ENCODE measurements at regions not wholly inside any gene's neighbourhood (a gene's known extent, or its start where the extent isn't known, plus 50 kb on each side); places are given as distances from the start of the nearest gene placed in this dataset.

DNA sequence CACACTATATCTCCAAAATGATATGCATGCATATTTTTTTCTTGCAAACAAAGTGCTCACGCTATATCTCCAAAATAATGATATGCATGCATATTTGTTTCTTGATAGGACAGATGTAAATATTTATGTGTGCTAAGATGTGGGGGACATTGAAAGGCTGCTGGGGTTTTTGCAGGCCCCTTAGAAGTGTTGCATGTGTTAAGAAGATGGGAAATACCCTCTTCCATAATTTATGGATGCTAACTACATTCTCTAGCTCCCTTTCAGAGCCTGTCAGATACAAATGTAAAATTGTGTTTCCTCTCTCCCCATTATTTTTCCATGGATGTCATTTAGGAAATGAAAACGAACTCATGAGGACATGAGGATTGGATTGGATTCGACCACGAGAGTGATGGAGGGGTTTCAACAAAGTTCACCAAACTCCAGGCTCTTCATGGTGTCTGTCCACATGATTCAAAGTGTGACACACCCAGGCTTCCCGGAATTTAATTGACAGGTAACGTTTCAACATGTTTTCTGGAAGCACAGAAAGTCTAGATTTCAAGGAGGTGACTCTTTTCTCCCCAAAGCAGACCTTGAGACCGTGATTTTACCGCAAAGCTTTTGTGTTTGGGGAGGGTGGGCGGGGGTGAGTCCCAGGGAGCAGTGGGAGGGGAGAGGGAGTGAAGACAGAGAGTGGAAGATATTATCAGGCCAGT is 94.4 kb upstream of the CD99 start:
- H3K9me2 ChIP-seq (replicated peaks; ENCODE audit: control insufficient read depth, low read length) = no peaks in the 10 kb centered on the region
- no peaks in the 10 kb centered on the region for H4K20me1 ChIP-seq (ENCODE audit: control insufficient read depth, insufficient read depth, low read depth, low read length)
- no peaks in the 10 kb centered on the region; the same call in 1 of the 2 replicates for H3K79me2 ChIP-seq (ENCODE audit: control insufficient read depth, low read length)
- TF ChIP-seq, protein P1, sequence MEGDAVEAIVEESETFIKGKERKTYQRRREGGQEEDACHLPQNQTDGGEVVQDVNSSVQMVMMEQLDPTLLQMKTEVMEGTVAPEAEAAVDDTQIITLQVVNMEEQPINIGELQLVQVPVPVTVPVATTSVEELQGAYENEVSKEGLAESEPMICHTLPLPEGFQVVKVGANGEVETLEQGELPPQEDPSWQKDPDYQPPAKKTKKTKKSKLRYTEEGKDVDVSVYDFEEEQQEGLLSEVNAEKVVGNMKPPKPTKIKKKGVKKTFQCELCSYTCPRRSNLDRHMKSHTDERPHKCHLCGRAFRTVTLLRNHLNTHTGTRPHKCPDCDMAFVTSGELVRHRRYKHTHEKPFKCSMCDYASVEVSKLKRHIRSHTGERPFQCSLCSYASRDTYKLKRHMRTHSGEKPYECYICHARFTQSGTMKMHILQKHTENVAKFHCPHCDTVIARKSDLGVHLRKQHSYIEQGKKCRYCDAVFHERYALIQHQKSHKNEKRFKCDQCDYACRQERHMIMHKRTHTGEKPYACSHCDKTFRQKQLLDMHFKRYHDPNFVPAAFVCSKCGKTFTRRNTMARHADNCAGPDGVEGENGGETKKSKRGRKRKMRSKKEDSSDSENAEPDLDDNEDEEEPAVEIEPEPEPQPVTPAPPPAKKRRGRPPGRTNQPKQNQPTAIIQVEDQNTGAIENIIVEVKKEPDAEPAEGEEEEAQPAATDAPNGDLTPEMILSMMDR (IDR thresholded peaks at IDR 0.05; ENCODE audit: low read depth, low read length, poor library complexity, severe bottlenecking) = no peak
- TF ChIP-seq EZH2phosphoT487 (IDR thresholded peaks at IDR 0.05; ENCODE audit: borderline replicate concordance, low read length) = no peak
- H3K36me3 ChIP-seq (ENCODE audit: control insufficient read depth, low read length) = no peaks in the 10 kb centered on the region
- H3K27me3 ChIP-seq (ENCODE audit: control insufficient read depth, low read length) = no peaks in the 10 kb centered on the region
- H3K4me1 ChIP-seq (ENCODE audit: control insufficient read depth, low read length) = peaks cover 4% of the 10 kb centered on the region; the same call in 1 of the 2 replicates
- no peak overlapping the region for H3K27ac ChIP-seq (ENCODE audit: low read depth, low read length)
- no peaks in the 10 kb centered on the region for H3F3A ChIP-seq (ENCODE audit: control insufficient read depth, insufficient read depth)
- no peaks in the 10 kb centered on the region for H3K9me3 ChIP-seq (ENCODE audit: control insufficient read depth, insufficient read depth, low read length)
- H3K4me2 ChIP-seq (ENCODE audit: low read length) = no peak overlapping the region
- no peak overlapping the region for H3K4me3 ChIP-seq (ENCODE audit: low read length)

DNA sequence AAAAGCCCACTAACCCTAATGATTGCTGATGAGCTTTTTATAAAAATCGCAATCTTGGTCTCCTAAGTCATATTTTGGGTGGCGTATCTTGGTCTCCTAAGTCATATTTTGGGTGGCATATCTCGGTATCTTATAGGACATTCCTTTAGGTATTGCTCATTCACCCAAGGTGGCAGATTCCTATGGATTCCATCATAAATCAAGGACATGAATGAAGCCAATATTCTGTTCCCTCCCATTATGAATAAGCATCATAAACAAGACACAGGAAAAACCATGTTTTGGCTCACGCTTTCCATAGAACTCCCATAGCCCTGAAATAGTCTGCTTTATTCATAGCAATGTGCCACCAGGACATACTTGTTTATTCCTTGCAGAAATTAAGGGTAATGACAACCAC is 95.0 kb upstream of the CD99 start:
- Histone ChIP-seq H3K9me3 (ENCODE audit: control insufficient read depth, insufficient read depth, low read length) (no peaks in the 10 kb centered on the region), H3F3A (ENCODE audit: control insufficient read depth, insufficient read depth) (no peaks in the 10 kb centered on the region), H3K4me3 (ENCODE audit: low read length) (no peak overlapping the region), H3K4me1 (ENCODE audit: control insufficient read depth, low read length) (peaks cover 6% of the 10 kb centered on the region; the same call in 1 of the 2 replicates), H3K4me2 (ENCODE audit: low read length) (no peak overlapping the region), H3K27me3 (ENCODE audit: control insufficient read depth, low read length) (no peaks in the 10 kb centered on the region), H3K79me2 (ENCODE audit: control insufficient read depth, low read length) (no peaks in the 10 kb centered on the region; the same call in 1 of the 2 replicates), H3K9me2 (replicated peaks; ENCODE audit: control insufficient read depth, low read length) (no peaks in the 10 kb centered on the region), H3K36me3 (ENCODE audit: control insufficient read depth, low read length) (no peaks in the 10 kb centered on the region), H4K20me1 (ENCODE audit: control insufficient read depth, insufficient read depth, low read depth, low read length) (no peaks in the 10 kb centered on the region), H3K27ac (ENCODE audit: low read depth, low read length) (no peak overlapping the region)
- no peak for TF ChIP-seq EZH2phosphoT487 (IDR thresholded peaks at IDR 0.05; ENCODE audit: borderline replicate concordance, low read length)
- TF ChIP-seq, protein P1 (IDR thresholded peaks at IDR 0.05; ENCODE audit: low read depth, low read length, poor library complexity, severe bottlenecking) = no peak

DNA sequence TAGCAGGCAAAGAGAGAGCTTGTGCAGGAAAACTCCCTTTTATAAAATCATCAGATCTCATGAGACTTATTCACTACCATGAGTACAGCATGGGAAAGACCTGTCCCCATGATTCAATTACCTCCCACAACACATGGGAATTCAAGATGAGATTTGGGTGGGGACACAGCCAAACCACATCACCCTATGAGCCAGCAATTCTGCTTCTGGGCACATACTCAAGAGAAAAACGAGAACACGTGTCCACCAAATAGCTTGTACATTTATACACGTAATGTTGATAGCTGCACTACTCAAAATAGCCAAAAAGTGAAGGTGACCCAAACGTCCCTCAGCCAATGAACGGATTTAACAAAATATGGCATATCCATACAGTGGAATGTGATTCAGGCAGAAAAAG is 94.5 kb upstream of the DHRSX start:
- no peaks in the 10 kb centered on the region for H3F3A ChIP-seq (ENCODE audit: control insufficient read depth, insufficient read depth)
- no peaks in the 10 kb centered on the region for H3K36me3 ChIP-seq (ENCODE audit: control insufficient read depth, low read length)
- peaks cover 6% of the 10 kb centered on the region; the same call in 1 of the 2 replicates for H3K4me1 ChIP-seq (ENCODE audit: control insufficient read depth, low read length)
- H3K27ac ChIP-seq (ENCODE audit: low read depth, low read length) = no peak overlapping the region
- H3K9me2 ChIP-seq (replicated peaks; ENCODE audit: control insufficient read depth, low read length) = no peaks in the 10 kb centered on the region
- no peaks in the 10 kb centered on the region for H3K27me3 ChIP-seq (ENCODE audit: control insufficient read depth, low read length)
- TF ChIP-seq, protein P1 (IDR thresholded peaks at IDR 0.05; ENCODE audit: low read depth, low read length, poor library complexity, severe bottlenecking) = no peak
- TF ChIP-seq EZH2phosphoT487 (IDR thresholded peaks at IDR 0.05; ENCODE audit: borderline replicate concordance, low read length) = no peak
- no peaks in the 10 kb centered on the region for H3K9me3 ChIP-seq (ENCODE audit: control insufficient read depth, insufficient read depth, low read length)
- H3K79me2 ChIP-seq (ENCODE audit: control insufficient read depth, low read length) = no peaks in the 10 kb centered on the region; the same call in 1 of the 2 replicates
- H4K20me1 ChIP-seq (ENCODE audit: control insufficient read depth, insufficient read depth, low read depth, low read length) = no peaks in the 10 kb centered on the region
- H3K4me2 ChIP-seq (ENCODE audit: low read length) = no peak overlapping the region
- H3K4me3 ChIP-seq (ENCODE audit: low read length) = no peak overlapping the region

Data from DOHH2 (cell line).